IMR-90 (cell line): ENCODE measurements at regions not wholly inside any gene's neighbourhood (a gene's known extent, or its start where the extent isn't known, plus 50 kb on each side); places are given as distances from the start of the nearest gene placed in this dataset.

Source experiments
- ATAC-seq: fragments of 200-7000 bp; cut with Tn5 transposase; 2 replicates; pipeline ENCODE4 v1.9.1; 2020; ENCODE audit warnings: low read depth, mild to moderate bottlenecking, moderate library complexity
- BruUV-seq: library from RNA; stranded (reverse); fragments of 400-500 nt; replicated peaks from 2 replicates; lab custom pipeline; 2021; lab: Mats Ljungman, UMichigan
- CTCF ChIA-PET: fragments of 300-600 bp; formaldehyde crosslinking; extraction: SDS; loops from one replicate; lab custom pipeline; 2021; ENCODE audit warnings: antibody characterized with exemption; lab: Yijun Ruan, JAX
- POLR2A ChIA-PET: fragments of 300-600 bp; sonication (Branson Sonifier 250); formaldehyde crosslinking; loops from one replicate; lab custom pipeline; 2022; ENCODE audit warnings: antibody characterized with exemption; ENCODE audit not compliant: unreplicated experiment; lab: Charles Lee
- DNase-seq: peaks from one replicate; pipeline ENCODE4 v3.0.0; 2013
- H2AFZ ChIP-seq: replicated peaks from 2 replicates; pipeline ENCODE3; 2013; ENCODE audit warnings: low read length, mild to moderate bottlenecking; ENCODE audit not compliant: poor library complexity
- H2AK5ac ChIP-seq: 2 replicates; pipeline ENCODE4 v1.6.1; 2013; ENCODE audit warnings: low read depth, low read length, inconsistent platforms
- H2AK9ac ChIP-seq: replicated peaks from 2 replicates; pipeline ENCODE3; 2013; ENCODE audit warnings: mild to moderate bottlenecking, low read depth, low read length, moderate library complexity; ENCODE audit not compliant: poor library complexity
- H2BK120ac ChIP-seq: 2 replicates; pipeline ENCODE4 v1.6.1; 2013; ENCODE audit warnings: low read depth, low read length, inconsistent platforms
- H2BK15ac ChIP-seq: 3 replicates; pipeline ENCODE4 v1.6.1; 2013; ENCODE audit warnings: low read depth, low read length, inconsistent platforms
- H2BK20ac ChIP-seq: 2 replicates; pipeline ENCODE4 v1.6.1; 2013; ENCODE audit warnings: low read depth, mild to moderate bottlenecking, inconsistent platforms, low read length, moderate library complexity
- H2BK5ac ChIP-seq: 2 replicates; pipeline ENCODE4 v1.6.1; 2013; ENCODE audit warnings: mild to moderate bottlenecking, low read depth, low read length, inconsistent platforms; ENCODE audit not compliant: poor library complexity, severe bottlenecking
- H3K14ac ChIP-seq: replicated peaks from 2 replicates; pipeline ENCODE4 v1.6.1; 2013; ENCODE audit warnings: low read depth, low read length, inconsistent platforms
- H3K18ac ChIP-seq: 2 replicates; pipeline ENCODE4 v1.6.1; 2013; ENCODE audit warnings: low read depth, low read length, control low read depth
- H3K23ac ChIP-seq: 2 replicates; pipeline ENCODE4 v1.6.1; 2013; ENCODE audit warnings: low read depth, low read length, inconsistent platforms
- H3K27ac ChIP-seq: 2 replicates; pipeline ENCODE4 v1.5.1; 2013; ENCODE audit warnings: mild to moderate bottlenecking, control low read depth, low read length; ENCODE audit not compliant: insufficient read depth
- H3K27me3 ChIP-seq: 2 replicates; pipeline ENCODE4 v1.6.1; 2013; ENCODE audit warnings: low read length; ENCODE audit not compliant: control insufficient read depth, insufficient read depth
- H3K36me3 ChIP-seq: 2 replicates; pipeline ENCODE4 v1.6.1; 2013; ENCODE audit warnings: low read length, mixed read lengths; ENCODE audit not compliant: control insufficient read depth, insufficient read depth
- H3K4ac ChIP-seq: 2 replicates; pipeline ENCODE4 v1.6.1; 2013; ENCODE audit warnings: low read depth, low read length, inconsistent platforms
- H3K4me1 ChIP-seq: 2 replicates; pipeline ENCODE4 v1.6.1; 2013; ENCODE audit warnings: low read length, mixed read lengths; ENCODE audit not compliant: control insufficient read depth, insufficient read depth
- H3K4me2 ChIP-seq: 2 replicates; pipeline ENCODE4 v1.6.1; 2013; ENCODE audit warnings: low read depth, mild to moderate bottlenecking, control low read depth, low read length, moderate library complexity
- H3K4me3 ChIP-seq: 2 replicates; pipeline ENCODE4 v1.5.1; 2013; ENCODE audit warnings: low read depth, mild to moderate bottlenecking, control low read depth, low read length, moderate library complexity; ENCODE audit not compliant: insufficient read depth
- H3K56ac ChIP-seq: 2 replicates; pipeline ENCODE4 v1.6.1; 2013; ENCODE audit warnings: low read length, inconsistent platforms; ENCODE audit not compliant: insufficient read depth; ENCODE audit errors: extremely low read depth
- H3K79me1 ChIP-seq, 2 experiments: 2 replicates each; pipeline ENCODE4 v1.6.1; 2013; ENCODE audit warnings: low read length in 2 of 2, inconsistent platforms in 1 of 2, low read depth in 1 of 2
- H3K9ac ChIP-seq: 2 replicates; pipeline ENCODE4 v1.6.1; 2013; ENCODE audit warnings: low read depth, low read length, control low read depth
- H3K9me1 ChIP-seq: 2 replicates; pipeline ENCODE4 v1.6.1; 2013; ENCODE audit warnings: low read length, inconsistent platforms; ENCODE audit not compliant: insufficient read depth
- H3K9me3 ChIP-seq: 2 replicates; pipeline ENCODE4 v1.6.1; 2013; ENCODE audit warnings: low read length; ENCODE audit not compliant: control insufficient read depth, insufficient read depth
- H4K20me1 ChIP-seq: 2 replicates; pipeline ENCODE4 v1.6.1; 2013; ENCODE audit warnings: low read length, inconsistent platforms; ENCODE audit not compliant: insufficient read depth
- H4K5ac ChIP-seq: 2 replicates; pipeline ENCODE4 v1.6.1; 2013; ENCODE audit warnings: mild to moderate bottlenecking, low read depth, low read length, control low read depth
- H4K8ac ChIP-seq, 2 experiments: 2 replicates each; pipeline ENCODE4 v1.6.1; 2013; ENCODE audit warnings: low read depth in 2 of 2, low read length in 2 of 2, control low read depth in 1 of 2, inconsistent platforms in 1 of 2
- H4K91ac ChIP-seq: 2 replicates; pipeline ENCODE4 v1.6.1; 2013; ENCODE audit warnings: low read depth, low read length, inconsistent platforms; ENCODE audit not compliant: insufficient read depth
- BHLHE40 ChIP-seq: fragments of 150-350 bp; IDR thresholded peaks from 2 replicates; pipeline ENCODE4 v1.6.1; 2016; ENCODE audit warnings: mild to moderate bottlenecking, low read depth, low read length
- MXI1 ChIP-seq: IDR thresholded peaks from 2 replicates; pipeline ENCODE4 v1.6.1; 2012; ENCODE audit warnings: low read depth, mild to moderate bottlenecking, low read length, moderate library complexity, borderline replicate concordance
- RFX5 ChIP-seq: IDR thresholded peaks from 2 replicates; pipeline ENCODE4 v1.8.0; 2012; ENCODE audit warnings: low read depth, mild to moderate bottlenecking, low read length, moderate library complexity
- WGBS, 2 experiments: methylation state at CpG; one replicate each; pipeline versions ENCODE4 v1.1.5 to v1.1.7; 2013; ENCODE audit warnings: missing lambda C conversion rate in 2 of 2; ENCODE audit not compliant: insufficient read length in 1 of 2; ENCODE audit errors: extremely low coverage in 2 of 2; 5-methylcytosine and 5-hydroxymethylcytosine counted together
- dilution Hi-C: fragments of 300-500 bp; cut with HindIII; formaldehyde crosslinking; loops from one replicate; pipeline ENCODE4 v1.14.3; 2018; ENCODE audit warnings: low sequenced_read_pairs; ENCODE audit not compliant: unreplicated experiment
- in situ Hi-C: fragments of 300-500 bp; cut with MboI; formaldehyde crosslinking; loops from 3 replicates; pipeline ENCODE4 v1.14.3; 2019; ENCODE audit warnings: low sequenced_read_pairs, inconsistent platforms, mixed read lengths
- intact Hi-C: fragments of 100-400 bp; cut with micrococcal nuclease; formaldehyde crosslinking; loops from 2 replicates; pipeline ENCODE4 v1.10.0; 2022
- TF ChIP-seq, protein P1 (sequence below): conservative IDR thresholded peaks from 2 replicates; pipeline ENCODE4 v1.5.1; 2012; ENCODE audit warnings: mild to moderate bottlenecking, low read depth, low read length, improper control_type of control experiment

DNA sequence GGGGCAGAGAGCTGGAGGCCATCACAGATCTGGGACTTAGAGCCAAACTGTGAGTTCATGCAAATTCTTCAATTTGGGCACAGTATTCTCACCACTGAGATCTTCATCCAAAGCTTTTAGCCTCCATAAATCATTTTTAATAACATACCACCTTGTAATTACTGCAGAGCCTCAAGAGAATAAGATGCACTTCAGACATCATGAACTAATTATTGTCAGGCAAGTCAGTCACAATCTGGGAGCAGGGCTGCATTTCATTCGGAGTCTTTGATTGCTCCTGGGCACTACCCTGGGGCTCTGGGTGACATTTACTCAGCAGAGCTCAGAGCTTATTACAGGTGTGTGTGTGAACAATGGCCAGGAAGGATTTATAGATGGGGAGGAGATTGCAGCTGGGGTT is 623.7 kb downstream of the PTPRU start:
- Histone ChIP-seq H2BK20ac (no peak overlapping the region), H4K5ac (no peak overlapping the region), H3K4me2 (no peak overlapping the region), H3K36me3 (no peaks in the 10 kb centered on the region), H3K27me3 (0 out of 2 replicates have a peak, but pooled peaks cover 1% of the 10 kb centered on the region), H2AK5ac (no peak overlapping the region), H3K4ac (no peak overlapping the region), H4K91ac (no peak overlapping the region), H2BK15ac (no peak overlapping the region), H3K9me3 (peaks cover 2% of the 10 kb centered on the region; the same call in 1 of the 2 replicates), H3K18ac (no peak overlapping the region), H4K20me1 (no peaks in the 10 kb centered on the region), H3K79me1 (no peaks in the 10 kb centered on the region), H3K23ac (no peak overlapping the region), H4K8ac (no peak overlapping the region), H3K14ac (no peak overlapping the region), H3K56ac (no peak overlapping the region), H3K27ac (no peak overlapping the region), H3K9me1 (no peaks in the 10 kb centered on the region), H2AFZ (no peak overlapping the region), H3K9ac (no peak overlapping the region), H3K4me1 (no peaks in the 10 kb centered on the region), H3K4me3 (no peak overlapping the region), H2BK5ac (no peak overlapping the region), H2AK9ac (no peak overlapping the region), H2BK120ac (no peak overlapping the region)
- CTCF ChIA-PET: no interaction called here
- dilution Hi-C loops (no loop called here), in situ Hi-C loops (no loop called here), intact Hi-C loops (no loop called here)
- POLR2A ChIA-PET: no interaction called here
- no CpG with 5 or more reads among the region's 1 CpG for WGBS, 2 experiments
- ATAC-seq (no peak), DNase-seq (no peak)
- TF ChIP-seq BHLHE40 (no peak), RFX5 (no peak), MXI1 (no peak)
- TF ChIP-seq, protein P1, sequence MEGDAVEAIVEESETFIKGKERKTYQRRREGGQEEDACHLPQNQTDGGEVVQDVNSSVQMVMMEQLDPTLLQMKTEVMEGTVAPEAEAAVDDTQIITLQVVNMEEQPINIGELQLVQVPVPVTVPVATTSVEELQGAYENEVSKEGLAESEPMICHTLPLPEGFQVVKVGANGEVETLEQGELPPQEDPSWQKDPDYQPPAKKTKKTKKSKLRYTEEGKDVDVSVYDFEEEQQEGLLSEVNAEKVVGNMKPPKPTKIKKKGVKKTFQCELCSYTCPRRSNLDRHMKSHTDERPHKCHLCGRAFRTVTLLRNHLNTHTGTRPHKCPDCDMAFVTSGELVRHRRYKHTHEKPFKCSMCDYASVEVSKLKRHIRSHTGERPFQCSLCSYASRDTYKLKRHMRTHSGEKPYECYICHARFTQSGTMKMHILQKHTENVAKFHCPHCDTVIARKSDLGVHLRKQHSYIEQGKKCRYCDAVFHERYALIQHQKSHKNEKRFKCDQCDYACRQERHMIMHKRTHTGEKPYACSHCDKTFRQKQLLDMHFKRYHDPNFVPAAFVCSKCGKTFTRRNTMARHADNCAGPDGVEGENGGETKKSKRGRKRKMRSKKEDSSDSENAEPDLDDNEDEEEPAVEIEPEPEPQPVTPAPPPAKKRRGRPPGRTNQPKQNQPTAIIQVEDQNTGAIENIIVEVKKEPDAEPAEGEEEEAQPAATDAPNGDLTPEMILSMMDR: no peak
- no TSS peak for BruUV-seq
